Daoy (cell line): ENCODE measurements at regions not wholly inside any gene's neighbourhood (a gene's known extent, or its start where the extent isn't known, plus 50 kb on each side); places are given as distances from the start of the nearest gene placed in this dataset.
"Not testable (repeated sequence)": the region's sequence is repeated elsewhere in the genome, so short reads cannot be mapped to it uniquely, and the experiment has no call there.

Source experiments
- DNase-seq: peaks from one replicate; pipeline ENCODE4 v3.0.0-alpha.2; 2015; ENCODE audit warnings: low read depth

DNA sequence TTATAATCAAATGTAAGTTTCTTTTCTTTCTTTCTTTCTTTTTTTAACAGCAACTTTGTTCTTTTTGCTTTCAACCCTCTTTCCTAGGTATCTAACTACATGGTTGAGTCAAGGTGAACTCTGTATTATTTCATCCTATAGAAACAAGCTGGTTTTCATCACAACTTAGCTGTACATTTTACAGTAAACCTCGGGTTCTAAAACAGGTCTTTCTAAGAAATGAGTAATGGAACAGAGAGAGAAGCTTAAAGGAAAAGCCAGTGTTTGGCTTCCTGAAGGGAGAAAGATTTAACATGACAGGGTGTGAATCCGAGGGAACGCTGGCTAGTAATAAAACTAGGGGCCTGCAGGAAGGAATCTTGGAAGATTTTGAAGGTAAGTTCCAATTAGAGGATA, 143.4 kb upstream of the ITGB1 start:
- no peak for DNase-seq

DNA sequence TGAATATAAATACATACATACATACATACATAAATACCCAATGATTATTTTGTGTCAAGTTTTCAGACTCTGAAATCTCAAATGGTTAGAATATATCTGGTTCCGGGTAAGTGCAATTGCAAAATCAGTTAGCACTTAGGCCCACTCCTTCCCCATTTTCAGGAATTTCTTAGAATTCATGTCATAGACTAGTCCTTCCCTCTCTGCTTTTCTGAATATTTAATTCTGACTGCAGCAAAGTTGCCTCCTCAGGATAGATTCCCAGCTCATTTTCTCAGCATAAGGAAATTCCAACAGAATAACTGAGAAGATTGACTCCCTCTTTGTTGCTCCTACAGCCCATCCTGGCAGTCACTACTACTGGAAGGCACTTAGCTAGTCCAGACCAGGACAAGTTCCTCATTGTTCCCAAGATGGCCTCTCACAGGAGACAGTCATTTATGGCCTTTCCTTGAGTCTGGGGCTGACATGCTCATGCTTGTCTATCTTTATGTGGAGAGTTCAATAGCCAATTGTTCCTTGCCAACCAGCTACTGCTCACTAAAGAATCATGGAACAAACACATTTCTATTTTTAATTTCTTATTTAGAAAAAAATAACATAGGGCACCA, 142.9 kb upstream of the ITGB1 start:
- no peak for DNase-seq

DNA sequence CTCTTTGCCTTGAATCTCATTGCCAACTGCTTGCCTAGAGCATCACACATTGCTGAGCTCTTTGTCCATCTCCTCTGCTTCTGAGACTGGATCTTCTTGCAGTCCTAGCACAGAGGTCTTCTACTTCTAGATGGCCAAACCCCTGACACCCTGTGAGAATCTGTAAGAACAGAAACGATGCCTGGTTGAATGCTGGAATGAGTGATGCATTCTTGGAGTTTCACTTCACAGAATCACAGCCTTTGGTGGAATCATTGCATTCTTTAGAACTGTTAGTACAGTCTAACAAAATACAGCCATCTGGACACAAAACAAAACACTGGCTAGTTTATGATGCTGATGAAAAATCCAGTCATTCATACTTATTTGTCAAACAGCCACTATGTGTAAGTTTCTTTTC, 141.7 kb upstream of the ITGB1 start:
- no peak for DNase-seq

DNA sequence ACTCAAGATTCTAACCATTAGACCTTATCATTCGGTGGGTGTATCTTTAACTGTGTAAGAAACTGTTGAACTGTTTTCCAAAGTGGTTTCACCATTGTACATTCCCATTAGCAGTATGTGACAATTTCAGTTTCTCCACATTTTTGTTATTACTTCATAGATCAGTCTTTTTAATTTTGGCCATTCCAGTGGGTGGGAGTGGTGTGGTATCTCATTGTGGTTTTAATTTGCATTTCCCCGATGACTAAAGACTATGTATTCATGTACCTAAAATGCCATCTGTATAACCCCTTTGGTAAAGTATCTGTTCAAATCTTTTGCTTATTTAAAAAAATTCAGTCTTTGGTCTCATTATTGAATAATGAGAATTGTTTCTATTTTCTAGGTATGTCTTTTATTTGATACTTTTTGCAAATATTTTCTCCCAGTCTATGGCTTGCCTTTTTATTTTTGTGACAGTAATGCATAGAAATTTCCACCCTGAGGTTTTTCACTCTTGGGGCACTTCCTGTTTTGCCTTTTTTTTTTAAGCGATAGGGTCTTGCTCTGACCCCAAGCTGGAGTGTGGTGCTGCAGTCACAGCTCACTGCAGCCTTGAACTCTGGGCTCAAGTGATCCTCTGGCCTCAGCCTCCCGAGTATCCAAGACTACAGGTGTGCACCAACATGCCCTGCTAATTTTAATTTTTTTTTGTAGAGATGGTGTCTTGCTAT, 141.1 kb upstream of the ITGB1 start:
- no peak for DNase-seq

DNA sequence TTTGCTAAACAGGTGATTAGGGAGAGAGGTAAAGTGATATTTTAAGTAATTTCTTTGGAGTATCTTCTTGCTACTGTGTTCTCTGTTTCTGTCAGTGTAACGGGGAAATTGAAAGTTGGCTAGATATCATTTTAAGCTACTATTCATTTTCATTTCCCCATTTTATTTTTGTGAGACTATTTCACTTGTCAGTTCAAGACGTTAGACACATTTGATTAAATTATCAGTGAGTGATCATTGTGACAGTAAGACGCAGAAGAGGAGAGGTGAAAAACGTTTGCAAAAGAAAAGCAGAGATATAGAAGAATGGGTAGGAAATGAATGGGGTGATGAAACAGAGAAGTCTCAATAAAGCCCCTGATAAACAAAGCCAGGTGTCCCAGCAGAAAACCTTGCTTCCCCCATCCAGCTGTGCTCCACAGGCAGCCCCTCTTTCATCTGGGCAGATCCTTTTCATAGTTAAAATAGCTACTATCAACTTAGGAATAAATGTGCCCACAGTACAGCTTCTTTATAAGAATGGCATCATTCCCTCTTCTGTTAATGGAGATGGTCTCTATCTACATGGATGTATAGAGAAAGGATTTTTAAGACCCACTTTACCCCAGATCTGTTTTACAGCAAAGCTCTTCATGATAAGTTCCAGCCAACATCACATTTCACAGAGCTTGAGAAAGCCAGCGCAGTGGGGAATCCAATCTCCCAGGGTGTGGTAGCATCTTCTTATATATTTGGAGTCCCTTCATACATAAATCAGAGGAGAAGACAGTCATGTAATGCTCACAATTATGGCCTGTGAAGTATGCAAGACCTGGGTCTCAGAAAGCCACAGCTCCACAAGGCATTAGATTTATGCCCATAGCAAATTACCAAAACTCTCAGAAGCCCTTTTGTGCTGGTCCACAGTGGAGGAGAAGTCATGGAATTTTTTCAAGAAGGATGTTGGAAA, 138.1 kb upstream of the ITGB1 start:
- DNase-seq = no peak

DNA sequence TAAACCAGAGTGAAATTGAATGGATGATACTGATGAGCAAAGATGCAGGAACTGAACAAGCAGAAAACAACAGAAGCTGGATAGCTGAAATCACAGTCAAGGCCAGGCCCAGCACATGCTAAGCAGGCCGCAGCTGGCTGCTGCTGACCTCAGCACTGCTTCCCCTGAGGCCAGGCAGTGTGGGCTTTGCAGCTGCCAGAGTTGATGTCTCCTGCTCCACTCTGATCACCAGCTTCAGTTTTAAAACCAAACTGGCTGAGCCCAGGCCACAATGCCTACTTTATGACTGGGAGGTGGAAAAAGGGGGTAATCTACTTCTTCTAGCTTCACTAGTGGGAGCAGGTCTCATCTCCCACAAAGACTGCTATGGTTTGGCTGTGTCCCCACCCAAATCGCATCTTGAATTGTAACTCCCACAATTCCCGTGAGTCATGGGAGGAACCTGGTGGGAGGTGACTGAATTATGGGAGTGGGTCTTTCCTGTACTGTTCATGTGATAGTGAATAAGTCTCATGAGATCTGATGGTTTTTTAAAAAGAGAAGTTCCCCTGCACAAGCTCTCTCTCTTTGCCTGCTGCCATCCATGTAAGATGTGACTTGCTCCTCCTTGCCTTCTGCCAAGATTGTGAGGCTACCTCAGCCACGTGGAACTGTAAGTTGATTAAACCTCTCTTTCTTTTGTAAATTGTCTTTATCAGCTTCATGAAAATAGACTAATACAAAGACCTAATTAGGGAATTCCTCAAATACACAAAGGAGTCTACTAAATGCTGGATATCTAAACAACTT, 136.4 kb upstream of the ITGB1 start:
- no peak for DNase-seq

DNA sequence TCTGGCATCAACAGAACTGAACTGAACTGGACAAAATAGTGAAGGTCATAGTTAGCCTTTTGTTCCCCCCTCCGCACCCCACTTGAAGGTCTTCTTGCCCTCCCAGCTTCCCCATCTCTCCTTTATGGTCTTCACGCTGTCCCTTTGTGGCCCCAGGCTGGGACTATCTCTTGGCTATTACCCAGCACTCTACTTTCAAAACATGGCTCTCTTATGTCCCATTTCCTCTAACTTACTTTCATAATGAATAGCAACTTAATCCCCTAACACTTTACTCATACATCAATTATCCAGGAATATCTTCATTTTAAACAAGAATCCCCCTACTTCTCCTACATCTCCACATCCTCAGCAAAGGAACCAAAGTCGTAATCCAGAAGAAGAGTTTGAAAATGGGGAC, 135.3 kb upstream of the ITGB1 start:
- no peak for DNase-seq

DNA sequence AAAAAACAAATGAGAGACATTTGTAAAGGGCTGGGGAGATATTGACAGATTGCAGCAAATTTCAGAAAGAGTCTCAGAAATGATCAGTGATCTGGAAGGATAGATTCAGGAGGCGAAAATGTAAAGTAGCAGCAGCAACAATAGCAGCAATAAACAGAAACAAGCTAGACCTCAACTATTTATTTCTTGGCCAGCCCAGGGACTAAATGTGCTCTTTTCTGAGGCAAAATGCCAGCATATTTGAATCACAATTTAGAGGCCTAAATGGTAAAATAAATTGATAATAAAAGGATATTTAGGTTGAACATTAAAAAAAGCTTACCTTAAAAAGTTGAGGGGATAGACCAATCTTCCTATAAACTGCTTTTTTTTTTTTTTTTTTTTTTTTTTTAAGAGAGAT, 134.6 kb upstream of the ITGB1 start:
- no peak for DNase-seq

DNA sequence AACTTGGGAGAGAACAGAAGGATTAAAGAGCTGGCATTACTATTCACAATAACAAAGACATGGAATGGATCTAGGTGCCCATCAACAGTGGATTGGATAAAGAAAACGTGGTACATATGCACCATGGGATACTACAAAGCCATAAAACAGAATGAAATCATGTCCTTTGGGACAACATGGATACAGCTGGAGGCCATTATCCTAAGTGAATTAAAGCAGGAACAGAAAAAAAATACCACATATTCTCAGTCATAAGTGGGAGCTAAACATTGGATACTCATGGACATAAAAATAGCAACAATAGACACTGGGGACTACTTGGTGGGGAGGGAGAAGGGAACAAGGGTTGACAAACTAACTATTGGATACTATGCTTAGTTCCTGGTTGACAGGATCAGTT, 133.2 kb upstream of the ITGB1 start:
- no peak for DNase-seq

DNA sequence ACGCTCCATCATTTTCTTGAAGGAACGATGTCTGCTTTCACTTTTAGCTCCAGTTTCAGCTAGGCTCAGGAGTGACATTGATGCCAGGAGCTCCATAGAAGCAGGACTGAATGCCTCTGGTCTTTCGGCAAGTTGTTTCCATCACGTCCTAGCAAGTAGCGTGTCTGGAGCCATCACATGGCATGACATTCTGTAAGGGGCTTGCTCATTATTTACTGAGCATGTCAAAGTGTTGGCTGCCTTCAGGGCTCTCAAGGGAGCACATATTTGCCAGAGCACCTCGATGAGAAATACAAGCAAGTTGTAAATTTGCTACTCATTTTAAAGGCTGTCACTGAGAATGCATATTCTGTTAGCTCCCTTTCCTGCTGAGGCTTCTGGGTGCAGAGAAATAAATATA, 131.0 kb upstream of the ITGB1 start:
- DNase-seq = no peak

DNA sequence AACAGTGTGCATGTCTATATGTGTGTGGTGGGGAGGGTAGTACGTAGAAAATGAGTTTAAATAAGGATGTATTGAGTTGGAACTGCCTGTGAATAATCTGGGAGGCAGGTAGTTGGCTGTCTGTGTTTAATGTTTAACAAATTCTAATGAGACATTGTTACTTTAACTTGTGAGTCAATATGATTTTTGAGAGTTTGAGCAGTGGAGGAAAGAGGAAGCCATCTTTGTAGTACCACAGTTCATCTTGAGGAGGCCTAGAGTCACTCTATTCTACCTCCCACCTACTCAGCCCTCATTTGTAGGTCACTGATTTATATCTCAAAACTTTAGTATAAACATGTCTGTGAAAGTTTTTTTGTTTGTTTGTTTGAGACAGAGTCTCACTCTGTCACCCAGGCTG, 129.9 kb upstream of the ITGB1 start:
- DNase-seq = no peak

DNA sequence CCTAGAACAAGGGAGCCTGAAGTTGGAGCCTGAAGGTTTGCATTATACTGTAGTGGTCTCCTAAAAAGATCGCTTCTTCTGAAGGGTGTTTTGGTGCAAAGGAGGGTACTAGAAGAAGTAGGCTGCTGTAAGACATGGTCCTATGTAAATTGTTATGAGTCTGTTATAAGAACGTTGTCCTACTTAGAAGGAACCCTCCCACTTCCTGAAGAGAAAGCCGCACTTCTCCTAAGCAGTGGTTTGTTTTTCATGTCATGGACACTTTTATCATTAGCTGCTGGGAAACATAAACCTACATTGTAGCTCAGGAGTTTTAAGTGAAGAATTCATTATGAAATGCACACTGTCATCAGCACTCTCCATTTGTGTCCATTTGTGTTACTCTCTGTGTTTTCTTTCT, 129.1 kb upstream of the ITGB1 start:
- DNase-seq = no peak

DNA sequence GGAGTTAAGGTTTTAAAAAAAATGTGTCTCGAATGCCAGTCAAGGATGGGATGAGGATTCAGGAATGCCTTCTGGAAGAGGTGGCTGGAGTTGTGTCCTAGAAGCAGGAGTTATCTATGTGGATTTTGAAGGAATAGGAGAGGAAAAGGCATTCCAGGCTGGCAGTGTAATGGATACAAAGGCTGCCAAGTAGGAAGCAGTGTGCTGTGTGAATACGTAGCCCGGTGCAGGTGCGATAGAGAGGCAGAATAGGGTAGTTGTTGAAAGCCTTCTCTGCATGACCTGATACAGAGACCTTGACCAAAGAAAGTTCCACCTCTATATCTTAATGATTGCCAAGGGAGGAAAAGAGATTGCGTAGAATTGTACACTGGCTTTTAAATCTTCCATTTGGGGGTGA, 128.1 kb upstream of the ITGB1 start:
- no peak for DNase-seq

DNA sequence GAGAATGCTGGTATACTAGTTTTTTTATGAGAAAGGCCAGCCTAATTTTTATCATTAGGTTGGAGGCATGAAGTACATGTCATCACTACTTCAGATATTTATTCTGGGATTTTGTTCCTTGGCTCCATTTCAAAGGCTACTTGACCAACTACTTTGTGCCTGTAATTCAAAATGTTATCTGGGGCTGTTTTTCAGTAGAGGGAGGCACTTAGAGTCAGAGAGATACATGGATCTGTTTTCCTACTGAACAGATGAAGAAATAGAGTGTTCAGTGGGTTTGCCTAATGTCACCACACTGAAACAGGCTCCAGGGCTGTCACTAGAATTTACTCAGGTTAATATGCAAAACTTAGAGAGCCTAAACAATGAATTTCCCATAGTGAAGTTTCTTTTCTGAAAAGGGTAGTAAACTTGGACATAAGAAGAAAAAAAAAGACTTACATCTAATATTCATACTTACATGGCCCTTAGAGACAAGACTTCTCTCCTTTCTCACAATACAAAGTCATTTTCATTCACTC, 127.3 kb upstream of the ITGB1 start:
- DNase-seq = no peak

DNA sequence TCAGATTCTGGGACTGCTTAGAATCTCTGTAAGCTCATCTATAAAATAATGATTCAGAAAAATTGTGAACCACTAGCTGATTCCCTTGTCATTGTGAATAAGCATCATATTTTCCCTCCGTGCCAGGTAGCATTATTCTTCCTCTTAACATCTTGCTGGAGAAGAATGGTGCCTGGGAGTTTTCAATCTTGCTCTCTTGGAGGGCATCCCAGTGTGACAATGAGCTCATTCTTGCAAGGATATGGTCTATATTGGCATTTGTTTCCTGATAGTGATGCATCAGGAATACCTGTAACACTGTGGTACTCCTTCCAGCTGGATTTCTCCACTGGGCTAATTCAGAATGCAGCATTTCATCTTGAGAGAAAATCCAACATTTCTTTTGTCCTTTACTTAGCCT, 126.4 kb upstream of the ITGB1 start:
- no peak for DNase-seq

DNA sequence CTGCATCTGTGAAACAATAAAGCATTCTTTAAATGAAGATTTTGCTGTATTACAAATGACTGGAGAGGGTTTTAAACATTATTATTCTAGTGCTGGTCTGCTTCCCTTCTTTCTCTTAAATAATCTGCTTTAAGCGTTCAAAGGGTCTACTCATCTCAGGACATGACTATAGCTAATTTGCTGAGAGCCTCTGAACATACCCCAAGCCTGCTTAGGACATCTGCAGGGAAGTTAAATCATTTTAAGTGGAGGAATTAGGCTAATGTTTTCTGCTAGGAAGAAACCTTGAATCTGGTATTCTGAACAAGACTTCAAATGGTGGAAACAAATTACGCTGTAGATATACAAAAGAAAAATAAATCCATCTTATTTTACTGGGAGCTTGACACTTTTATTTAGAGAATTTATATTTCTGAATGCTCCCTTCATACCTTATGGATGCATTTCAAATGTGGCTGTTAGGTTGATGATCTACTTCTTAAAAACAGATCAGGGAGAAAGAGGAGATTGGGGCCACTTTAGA, 124.4 kb upstream of the ITGB1 start:
- no peak for DNase-seq

DNA sequence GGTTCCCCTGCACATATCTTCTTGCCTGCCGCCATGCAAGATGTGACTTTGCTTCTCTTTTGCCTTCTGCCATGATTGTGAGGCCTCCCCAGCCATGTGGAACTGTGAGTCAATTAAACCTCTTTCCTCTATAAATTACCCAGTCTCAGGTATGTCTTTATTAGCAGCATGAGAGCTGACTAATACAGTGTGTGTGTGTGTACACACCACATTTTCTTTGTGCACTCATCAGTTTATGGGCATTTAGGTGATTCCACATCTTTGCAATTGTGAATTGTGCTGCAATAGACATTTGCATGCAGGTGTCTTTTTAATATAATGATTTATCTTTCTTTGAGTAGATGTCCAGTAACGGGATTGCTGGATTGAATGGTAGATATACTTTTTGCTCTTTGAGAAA, 122.4 kb upstream of the ITGB1 start:
- not testable (repeated sequence) for DNase-seq

DNA sequence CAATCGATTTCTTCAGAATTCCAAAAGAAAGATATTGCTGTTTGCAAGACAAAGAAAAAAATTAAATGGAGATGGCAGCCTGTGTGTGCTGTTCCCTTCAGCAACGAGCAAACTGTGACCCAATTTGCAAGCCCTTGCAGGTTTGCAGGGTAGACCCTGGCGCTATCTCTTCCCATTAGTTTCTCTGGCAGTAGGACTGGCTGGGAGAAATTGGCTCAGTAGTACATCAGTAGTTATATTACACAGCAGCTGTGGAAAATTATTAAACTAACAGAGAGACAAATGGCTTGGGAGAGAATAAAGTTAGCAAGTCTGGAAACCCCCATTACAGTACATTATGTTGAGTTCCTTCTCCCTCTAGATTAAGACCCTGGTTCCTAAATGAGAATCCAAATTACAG, 116.4 kb upstream of the ITGB1 start:
- no peak for DNase-seq

DNA sequence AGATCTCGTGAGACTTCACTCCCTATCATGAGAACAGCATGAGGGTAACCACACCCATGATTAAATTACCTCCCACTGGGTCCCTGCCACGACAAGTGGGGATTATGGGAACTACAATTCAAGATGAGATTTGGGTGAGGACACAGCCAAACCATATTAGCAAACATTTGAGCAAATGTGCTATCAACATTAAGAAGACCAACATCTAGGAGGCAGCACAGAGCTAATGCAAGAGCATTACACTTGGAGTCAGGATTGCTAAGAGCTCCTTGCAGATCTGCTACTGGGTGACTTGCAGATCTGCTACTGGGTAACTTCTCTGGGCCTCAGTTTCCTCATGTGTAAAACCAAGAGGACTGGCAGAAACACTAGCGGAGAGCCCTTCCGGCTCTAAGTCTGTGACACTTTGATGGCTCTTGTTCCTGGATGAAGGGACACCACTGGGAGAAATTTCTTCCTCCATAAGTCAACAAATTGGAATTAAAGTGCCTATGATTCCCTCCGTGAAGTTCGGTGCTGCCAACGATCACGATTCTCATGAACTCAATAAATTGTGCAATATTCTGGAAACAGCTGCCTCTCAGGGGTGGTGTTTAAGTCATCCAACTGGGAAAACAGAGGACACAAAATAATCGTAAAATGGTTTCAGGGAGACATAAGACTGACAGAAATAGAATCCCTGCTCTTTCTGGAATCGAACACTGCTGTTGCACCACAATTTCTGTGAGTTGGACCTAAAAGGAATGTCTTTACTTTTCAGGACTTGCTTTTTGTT, 115.8 kb upstream of the ITGB1 start:
- no peak for DNase-seq

DNA sequence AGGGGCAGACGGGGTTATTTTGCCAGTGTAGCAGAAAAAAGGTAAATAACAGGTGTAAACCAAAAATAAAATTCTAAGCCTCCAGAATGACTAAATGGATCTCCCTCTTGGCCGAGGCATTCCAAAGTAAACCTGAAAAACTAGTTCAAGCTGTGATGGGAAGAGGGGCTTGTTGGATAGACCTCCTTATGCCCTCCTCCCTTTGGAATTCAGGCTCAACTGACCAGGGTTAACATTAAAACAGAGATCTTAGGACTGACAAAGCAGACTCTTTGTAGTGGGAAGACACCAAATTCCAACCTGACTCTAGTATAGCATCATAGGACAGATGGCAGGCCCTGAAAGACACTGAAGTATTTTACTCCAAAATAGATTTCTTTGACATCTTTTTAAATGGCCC, 113.8 kb upstream of the ITGB1 start:
- no peak for DNase-seq

DNA sequence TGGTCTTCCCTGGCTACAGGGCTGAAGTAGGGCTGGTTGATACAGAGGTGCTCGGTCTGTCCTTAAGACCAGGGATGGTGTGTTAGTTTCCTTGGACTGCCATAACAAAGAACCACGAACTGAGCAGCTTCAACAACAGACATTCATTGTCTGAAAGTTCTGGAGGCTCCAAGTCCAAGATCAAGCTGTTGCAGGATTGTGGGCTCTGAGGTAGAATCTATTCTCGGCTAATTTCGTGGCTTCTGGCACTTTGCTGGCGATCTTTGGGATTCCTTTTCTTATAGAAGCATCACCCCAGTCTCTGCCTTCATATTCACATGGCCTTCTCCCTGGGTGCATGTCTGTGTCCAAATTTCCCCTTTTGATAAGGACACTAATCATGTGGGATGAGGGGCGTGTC, 112.1 kb upstream of the ITGB1 start:
- no peak for DNase-seq
